GM21447 (cell line): ENCODE measurements at regions not wholly inside any gene's neighbourhood (a gene's known extent, or its start where the extent isn't known, plus 50 kb on each side); places are given as distances from the start of the nearest gene placed in this dataset.
"Not testable (repeated sequence)": the region's sequence is repeated elsewhere in the genome, so short reads cannot be mapped to it uniquely, and the experiment has no call there.

Experiments
- ATAC-seq: cut with Tn5 transposase; IDR thresholded peaks from one replicate; pipeline ENCODE4 v1.9.1; 2021; ENCODE audit not compliant: unreplicated experiment

DNA sequence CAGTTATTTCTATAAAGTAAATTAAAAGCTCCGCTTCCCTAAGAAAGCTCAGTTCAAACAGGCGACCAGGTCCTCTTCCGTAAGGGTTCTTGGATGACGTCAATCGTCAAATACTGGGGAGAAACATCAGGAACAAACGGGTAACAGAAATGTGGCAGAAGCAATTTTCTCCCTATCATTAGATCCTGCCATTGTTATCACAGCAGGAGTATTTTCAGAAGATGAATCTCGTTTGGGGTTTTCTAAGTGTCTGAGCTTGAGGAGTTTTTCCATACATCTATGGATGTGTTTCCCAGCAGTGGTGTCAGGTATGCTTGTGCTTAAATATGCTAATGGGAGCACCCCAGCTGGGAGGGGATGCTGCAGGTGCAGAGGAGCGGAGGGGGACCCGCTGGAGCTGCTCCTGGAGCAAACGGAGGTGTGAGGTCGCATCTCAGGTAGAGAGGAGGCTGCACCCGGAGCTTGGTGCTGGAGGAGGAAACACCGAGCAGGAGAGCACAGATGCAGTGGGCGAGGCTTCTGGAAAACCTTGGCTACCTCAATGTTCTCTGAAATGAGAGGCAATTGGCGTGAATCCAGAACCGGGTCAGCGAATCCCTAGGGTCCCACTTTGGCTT, 795.5 kb downstream of the AACS start:
- ATAC-seq: no peak

DNA sequence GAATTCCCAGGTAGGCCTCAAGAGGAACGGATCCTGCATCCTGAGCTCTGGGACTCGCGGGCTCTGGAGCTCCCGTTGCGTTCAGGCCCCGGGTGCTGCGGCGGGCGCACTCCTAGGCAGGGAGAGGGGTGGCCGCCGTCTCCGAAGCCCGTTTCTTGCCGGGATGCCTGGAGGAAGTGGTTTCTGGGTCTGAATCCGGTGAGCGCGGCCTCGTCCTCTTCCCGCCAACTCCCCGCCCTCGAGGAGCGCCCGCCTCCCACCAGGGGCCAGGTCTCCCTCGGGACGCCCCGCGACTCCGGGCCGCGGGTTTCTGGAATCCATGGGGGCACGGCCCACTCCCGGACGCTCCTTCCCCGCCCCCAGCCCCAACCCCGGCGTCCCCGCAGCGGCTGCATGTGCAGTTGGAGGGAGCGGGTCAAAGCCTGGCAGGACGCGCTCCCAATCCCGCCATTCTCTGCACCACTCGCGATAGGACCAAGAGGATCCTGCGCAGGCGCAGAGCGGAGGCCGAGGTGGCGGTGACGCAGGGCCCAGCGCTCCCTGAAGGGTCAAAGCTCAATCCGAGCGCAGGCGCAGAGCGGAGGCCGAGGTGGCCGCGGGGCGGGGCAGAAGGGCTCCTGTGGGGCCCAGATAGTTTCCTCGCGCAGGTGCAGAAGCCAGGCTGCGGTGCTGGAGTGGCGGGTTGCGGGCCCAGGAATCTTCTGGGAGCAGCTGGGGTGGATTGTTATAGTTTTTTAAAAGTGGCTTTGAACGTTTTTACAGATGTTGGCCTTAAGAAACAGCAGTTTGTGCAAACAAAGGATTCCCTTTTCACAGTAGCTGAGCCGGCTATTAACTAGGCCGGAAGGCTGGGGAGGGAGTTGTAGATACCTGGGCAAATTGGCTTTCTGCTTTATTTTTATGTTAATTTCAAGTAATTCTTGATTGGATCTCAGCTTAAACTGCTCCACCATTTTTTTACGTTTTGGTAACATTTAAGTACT, 796.4 kb downstream of the AACS start:
- no peak for ATAC-seq

DNA sequence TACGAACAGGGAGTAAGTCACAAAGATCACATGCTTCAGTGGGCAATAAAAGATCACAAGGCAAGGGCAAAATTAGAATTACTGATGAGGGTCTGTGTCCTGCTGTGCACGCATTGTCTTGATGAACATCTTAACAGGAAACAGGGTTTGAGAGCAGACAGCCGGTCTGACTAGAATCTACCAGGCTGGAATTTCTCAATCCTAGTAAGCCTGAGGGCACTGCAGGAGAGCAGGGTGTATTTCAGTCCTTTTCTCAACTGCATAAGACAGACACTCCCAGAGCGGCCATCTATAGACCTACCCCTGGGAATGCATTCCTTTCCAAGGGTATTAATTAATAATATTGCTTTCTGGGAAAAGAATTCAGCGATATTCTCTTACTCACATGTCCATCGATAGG, 800.0 kb downstream of the AACS start:
- not testable (repeated sequence) for ATAC-seq

DNA sequence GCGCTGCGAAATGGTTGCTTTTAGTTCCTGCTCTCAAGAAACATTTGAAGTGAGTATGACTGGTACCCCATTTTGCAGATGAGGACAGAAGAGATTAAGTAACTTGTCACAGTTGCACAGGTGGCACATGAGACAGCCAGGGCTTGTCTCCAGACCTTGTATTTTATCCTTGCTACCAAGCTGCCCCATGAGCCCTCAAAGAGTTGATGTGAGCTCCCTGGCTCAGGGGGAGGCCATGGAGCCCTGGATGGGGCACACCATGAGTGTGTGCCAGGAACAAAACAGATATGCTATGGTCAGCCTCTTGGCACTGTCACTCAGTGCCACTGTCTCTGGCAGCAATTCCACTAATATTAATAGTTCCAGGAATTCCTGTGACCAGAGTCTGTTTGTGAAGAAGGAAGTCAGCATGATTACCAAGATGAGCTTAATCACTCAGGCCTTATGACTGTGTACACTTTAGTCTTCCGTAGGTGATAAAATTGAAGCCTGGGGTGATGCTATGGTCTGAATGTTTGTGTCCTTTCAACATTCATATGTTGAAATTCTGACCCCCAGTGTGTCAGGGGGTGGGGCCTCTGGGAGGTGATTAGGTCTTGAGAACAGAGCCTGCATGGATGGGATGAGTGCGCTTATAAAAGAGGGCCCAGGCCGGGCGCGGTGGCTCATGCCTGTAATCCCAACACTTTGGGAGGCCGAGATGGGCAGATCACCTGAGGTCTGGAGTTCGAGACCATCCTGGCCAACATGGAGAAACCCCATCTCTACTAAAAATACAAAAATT, 806.8 kb downstream of the AACS start:
- no peak for ATAC-seq

DNA sequence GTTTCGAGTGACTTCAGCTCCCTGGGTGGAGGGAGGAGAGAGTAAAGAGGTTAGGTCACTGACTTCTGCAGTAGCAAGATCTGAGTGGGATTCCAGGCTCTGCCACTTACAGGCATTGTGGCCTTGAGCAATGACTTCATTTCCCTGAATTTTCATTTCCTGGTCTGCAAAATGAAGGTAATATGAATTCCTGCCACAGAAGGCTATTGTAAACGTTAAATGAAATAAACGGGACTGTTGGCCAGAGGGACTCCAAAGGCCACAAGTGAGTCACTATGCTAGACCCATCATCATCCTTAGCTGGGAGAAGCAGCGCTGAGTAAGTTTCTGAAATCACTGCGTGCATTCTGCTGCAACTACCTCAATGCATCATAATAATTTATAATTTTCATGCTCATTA, 807.8 kb downstream of the AACS start:
- no peak for ATAC-seq

DNA sequence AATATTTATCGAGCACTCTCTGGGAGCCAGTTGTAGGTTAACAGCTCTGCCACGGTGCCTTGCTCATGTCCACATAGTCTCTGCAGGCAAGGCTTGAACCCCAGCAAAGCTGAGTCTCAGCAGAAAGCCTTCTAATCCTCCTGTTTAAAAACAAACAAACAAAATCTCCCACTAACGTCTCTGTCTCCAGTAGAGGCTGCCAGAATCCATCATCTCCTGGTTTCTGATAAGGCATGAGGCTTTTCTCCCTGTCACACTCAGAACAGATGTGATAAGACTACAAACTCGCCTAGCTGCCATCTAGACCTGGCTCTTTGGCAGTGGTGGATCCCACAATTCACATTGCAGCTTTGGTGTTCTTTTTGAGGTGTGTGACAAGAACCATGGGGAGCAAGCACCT, 813.2 kb downstream of the AACS start:
- no peak for ATAC-seq

DNA sequence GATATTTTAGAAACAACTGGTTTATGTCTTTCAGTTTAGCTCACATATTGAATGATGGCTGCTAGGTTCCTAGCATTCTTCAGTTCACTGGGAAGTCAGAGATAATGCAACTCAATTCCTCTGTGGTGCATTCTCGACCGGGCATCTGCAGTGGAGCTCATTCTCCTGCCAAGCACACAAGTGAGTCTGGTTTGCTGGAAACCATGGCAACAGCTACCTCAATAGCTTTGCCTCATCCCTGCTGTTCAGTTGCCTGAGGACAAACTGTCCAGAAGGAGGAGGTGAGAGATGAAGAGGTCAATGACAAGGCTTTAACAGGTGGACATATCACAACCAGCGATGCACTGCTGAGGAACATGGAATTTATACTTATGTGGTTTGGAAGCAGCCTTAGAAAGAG, 816.9 kb downstream of the AACS start:
- no peak for ATAC-seq

DNA sequence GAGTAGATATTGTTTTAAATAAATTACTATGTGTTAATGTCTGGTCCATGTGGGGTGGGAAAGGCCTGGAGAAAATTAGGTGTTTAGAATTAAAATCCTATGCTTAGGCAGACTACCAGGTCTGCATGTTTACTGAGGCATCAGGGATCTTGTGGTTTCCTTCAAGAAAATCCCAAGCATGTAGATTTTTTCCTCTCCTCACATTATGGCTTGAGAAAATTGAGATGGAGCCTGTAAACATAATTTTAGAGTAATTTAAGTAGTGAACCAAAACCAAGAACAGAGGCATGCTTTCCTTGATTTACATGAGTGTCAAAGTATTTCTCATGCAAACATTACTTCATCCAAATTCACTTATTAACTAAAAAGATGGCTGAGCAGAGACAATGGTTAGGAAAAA, 823.7 kb downstream of the AACS start:
- ATAC-seq: no peak

DNA sequence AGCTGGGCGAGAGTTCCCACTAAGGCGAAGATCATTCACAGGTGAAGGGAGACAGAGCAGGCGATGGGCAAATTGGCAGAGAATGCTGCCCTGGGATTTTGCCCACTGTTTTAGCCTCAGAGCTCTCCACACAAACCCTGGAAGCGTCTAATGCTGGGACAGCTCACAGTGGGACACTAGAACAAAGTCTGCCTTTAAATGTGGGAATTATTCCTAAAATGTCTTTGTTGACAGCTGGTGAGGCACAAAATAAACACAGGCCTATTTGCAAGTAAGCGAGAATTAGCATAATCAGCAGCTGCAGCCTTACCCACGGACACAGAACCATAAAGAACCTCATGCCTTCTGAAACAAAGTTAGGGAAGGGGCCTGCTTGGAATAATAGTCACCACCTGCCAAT, 824.5 kb downstream of the AACS start:
- ATAC-seq: no peak

DNA sequence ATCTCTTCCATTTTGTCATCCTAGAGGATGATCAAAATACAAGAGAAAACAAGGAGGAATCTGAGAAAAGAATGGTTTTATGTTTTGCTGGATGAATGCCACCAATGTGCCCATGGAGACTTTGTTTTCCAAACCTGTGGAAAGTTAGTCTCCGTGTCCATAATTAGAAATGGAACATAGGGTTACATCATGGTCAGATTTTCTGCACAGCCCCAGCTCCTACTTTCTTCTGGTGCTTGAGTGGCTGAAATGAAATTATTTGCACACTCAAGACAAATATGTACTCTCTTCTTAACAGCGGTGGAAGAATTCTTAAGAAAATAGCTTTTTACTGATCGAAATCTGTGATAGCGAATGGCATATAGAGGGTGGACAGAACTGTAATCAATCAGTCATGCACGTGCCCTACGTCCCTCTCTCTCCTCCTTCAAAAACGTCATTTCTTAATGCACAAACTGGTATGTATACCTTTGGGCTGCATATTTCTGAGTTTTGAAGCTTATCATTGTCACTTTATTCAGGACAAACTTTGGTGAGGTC, 825.2 kb downstream of the AACS start:
- ATAC-seq: no peak

DNA sequence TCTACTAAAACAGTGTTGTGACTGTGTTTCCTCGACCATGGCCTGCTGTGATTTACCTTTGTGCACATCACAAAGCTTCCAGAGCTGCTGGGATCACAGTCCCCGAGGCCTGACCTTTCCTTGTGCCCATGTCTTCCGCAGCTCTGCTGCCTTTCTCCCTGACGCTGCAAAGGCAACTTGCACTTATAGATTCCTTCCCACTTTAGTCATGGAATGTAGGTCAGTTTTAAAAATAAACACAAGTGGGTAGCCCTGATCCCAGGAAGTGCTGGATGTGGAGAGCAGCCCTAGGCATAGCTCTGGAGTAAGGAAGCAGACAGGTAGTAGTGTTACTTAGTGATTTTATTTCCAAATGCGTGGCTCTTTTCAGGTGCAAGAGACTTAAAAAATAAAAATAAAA, 825.7 kb downstream of the AACS start:
- ATAC-seq: no peak

DNA sequence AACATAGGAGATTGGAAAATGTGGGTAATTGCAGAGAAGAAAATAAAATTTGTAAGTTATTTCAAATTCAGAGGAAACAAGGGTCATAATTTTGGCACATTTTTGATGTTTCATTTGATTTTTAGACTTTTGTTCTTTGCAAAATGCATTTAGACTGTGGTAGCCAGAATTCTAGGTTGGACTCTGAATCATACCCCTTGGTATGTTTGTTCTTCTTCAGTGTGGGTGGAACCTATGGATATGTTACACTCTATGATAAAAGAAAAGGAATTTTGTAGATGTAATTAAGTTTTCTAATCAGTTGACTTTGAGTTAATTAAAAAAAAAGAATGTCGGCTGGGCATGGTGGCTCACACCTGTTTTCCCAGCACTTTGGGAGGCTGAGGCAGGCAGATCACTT, 827.0 kb downstream of the AACS start:
- no peak for ATAC-seq

DNA sequence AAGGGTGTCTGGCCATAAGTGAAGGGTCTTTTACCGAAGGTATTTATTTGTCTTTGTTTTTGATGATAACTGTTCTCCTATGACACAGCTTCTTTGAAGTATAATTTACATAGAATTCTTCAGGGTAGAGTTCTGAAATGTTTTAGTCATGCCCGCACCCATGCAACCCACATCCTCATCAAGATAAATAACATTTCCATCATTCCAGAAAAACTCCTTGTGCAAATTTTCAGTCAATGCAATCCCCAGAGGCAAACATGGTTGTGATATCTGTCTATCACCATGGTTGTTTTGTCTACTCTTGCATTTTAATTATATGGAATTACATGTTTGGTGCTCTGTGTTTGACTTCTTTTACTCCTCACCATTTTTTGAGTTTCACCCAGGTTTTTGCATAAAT, 837.8 kb downstream of the AACS start:
- no peak for ATAC-seq

DNA sequence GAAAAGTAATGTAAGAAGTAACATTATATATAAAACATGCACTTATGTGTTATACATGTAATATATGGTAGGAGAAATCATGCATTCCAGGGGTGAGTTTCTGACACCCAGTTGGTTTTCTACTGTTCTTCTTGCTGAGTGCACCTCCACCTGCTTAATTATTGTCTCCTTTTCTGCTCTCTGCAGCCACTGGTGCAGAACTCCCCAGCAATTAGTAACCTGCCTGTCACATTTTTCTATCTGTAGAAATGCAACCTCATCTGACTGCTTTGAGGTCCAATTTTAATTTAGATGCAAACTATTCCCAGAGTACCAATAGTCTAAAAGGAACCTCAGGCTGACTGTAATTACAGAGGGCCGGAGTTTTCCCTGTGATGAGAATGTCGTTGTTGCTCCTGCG, 842.1 kb downstream of the AACS start:
- no peak for ATAC-seq

DNA sequence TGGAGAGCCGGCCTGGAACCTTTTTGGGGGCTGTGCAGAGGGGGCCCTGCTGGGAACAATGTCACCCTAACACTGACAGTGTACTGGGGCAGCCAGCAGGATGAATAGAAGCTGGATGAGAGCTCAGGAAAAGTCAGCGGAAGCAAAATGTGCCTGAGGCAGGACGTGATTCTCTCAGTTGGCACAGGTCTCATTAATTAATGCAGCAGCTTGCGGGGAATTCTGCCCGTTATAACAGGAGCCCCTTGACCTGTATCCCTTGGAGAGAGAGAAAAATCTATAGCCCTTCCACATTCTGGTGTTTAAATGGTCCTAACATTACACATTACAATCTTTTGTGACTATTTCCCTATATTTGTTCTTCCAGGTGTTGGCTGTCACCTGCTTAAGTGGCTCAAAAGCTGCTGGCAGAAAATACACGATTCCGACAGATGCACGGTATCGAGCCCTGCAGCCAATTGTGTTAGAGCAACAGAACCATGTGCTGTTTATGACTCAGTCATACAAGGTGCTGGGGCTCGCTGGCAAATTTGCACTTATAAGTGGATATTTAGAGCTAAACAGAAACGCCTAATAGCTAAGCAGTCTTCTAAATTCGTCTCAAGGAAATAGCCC, 854.7 kb downstream of the AACS start:
- no peak for ATAC-seq

DNA sequence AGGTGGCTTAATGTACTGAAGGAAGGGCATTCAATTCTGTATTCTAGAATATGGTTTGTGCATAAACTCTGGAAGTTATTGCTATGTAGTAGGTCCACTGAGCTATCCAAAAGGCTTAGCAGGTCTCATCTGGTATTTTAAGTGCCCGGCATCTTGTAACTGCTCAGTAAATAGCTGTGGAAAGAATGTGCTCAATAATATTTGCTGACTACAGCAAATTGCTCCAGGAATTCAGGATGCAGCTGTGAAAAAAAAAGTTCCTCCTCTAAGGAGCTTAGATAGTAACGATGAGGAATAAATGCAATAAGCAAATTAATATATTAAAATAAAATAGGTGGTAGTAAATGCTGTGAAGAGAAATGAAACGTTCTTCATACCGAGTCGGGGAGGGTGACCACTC, 857.1 kb downstream of the AACS start:
- ATAC-seq: no peak

DNA sequence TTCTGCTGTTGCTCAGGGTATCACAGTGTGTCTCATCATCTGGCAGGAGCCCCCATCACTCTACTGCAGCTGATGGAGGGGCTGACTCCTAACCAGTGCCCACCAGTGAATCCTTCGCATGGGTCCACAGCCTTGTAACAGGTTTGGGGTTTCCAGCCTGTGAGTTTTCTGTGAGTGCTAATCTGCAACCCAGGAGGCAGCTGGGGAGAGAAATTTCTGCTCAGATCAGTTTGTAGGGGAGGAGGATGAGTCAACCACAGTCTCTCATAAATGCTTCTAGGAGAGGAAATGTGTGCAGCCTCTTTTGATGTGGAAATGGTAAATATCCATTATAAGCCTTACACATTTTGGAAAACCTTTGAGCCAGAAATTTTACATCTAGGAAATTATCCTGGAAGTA, 871.3 kb downstream of the AACS start:
- ATAC-seq: no peak

DNA sequence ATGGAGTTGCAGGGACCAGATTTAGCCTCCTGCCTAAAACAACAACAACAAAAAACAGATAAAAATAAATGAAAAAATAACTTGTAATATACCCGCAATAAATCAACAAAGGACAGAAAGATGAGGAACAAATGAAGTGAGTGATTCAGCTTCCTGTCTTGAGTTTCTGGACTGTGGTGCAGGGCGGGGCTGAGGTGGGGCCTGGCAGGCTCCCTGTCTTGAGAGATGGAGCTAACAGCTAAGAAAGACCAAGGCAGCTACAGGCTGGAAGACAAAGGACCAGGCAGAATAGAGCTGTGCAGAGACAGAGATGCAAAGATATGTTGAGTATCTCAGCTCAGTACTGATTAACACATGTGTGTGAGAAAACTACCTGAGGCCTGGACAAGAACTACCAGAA, 879.2 kb downstream of the AACS start:
- ATAC-seq: no peak

DNA sequence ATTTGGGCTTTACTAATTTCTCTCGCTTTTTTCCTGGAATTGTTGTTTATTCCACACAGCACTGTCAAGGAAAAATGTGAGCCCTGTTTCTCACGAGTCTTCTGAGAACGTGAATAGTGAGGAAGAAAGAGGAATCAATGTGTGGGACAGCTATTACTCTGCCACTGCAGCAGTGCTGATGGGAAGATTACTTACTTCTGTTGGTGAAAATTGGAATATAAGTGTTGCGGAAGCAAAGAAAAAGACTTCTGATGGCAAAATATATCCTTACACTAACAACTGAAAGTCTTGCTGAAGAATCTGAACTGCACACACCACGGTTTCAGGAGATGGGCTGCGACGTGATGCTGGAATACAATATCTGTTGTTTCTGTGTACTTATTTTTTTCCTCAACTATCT, 884.2 kb downstream of the AACS start:
- ATAC-seq: no peak

DNA sequence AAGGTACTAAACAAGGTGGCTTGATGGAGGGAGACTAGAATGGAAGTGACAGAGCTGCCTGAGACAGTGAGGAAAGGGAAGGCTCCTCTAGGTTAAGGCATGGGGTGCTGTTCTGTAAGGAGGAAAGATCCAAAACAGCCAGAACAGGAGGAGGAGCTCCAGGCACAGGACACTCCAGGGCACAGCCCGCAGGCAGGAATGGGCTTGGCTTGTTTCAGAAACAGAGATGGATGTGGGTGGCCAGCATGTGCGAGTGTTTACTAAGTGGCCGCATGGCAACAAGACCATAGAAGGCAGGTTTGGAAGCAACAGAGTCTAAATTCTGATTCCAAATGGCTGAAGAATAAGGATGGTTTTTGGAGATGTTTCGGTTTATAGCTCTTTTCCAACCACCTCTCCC, 889.1 kb downstream of the AACS start:
- no peak for ATAC-seq

DNA sequence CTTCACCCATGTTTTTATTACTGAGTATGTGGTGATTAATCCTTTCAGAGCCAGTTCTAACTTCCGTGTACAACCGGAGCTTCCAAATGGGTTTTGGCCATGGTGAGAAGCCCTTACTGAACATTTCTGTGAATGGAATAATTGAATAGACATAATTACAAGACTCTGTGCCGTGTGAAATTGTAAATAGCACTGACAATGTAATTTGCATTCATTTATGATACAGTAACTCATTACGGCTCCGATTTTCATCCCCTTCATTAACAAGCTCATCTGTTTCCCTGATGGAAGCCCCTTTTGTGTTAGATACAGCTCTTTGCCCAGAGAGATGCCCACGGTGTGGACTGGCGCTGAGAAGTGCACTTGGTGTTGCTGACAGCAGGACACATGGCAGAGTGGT, 891.0 kb downstream of the AACS start:
- no peak for ATAC-seq
